NOMO-1 (cell line): ENCODE measurements at regions not wholly inside any gene's neighbourhood (a gene's known extent, or its start where the extent isn't known, plus 50 kb on each side); places are given as distances from the start of the nearest gene placed in this dataset.
"Not testable (repeated sequence)": the region's sequence is repeated elsewhere in the genome, so short reads cannot be mapped to it uniquely, and the experiment has no call there.

Experiments used
- DNase-seq, 2 experiments: peaks; one replicate each; lab custom pipeline; 2025; ENCODE audit not compliant: unreplicated experiment in 2 of 2; lab: John Stamatoyannopoulos, UW

GRCh38 chr6:74534465-74535211, 671.2 kb downstream of the COL12A1 start:
- no peak for DNase-seq

- DNase-seq: no peak
Observed at GRCh38 chr6:74519163-74519562, 686.7 kb downstream of the COL12A1 start.

- DNase-seq: no peak
Observed at GRCh38 chr6:74518035-74518434, 687.8 kb downstream of the COL12A1 start.

- no peak for DNase-seq
Observed at GRCh38 chr6:74510878-74511277, 695.0 kb downstream of the COL12A1 start.

- no peak for DNase-seq
Observed at GRCh38 chr6:74507649-74508048, 698.2 kb downstream of the COL12A1 start.

GRCh38 chr6:74505391-74505790, 700.5 kb downstream of the COL12A1 start:
- DNase-seq: no peak

- DNase-seq: no peak
Observed at GRCh38 chr6:74504941-74505340, 700.9 kb downstream of the COL12A1 start.

- no peak for DNase-seq
Observed at GRCh38 chr6:74492587-74492986, 713.3 kb downstream of the COL12A1 start.

- DNase-seq: no peak
Observed at GRCh38 chr6:74491844-74492374, 713.9 kb downstream of the COL12A1 start.

GRCh38 chr6:74488726-74489125, 717.1 kb downstream of the COL12A1 start:
- DNase-seq: not testable (repeated sequence)

GRCh38 chr6:74482180-74482579, 723.7 kb downstream of the COL12A1 start:
- no peak for DNase-seq

GRCh38 chr6:74480561-74480960, 725.3 kb downstream of the COL12A1 start:
- no peak for DNase-seq

- no peak for DNase-seq
Observed at GRCh38 chr6:74479960-74480359, 725.9 kb downstream of the COL12A1 start.

- no peak for DNase-seq
Observed at GRCh38 chr6:74479420-74479819, 726.4 kb downstream of the COL12A1 start.

GRCh38 chr6:74474046-74474445, 731.8 kb downstream of the COL12A1 start:
- not testable (repeated sequence) for DNase-seq

- DNase-seq: not testable (repeated sequence)
Observed at GRCh38 chr6:74468552-74468951, 737.3 kb downstream of the COL12A1 start.

GRCh38 chr6:74467533-74468215, 738.2 kb downstream of the COL12A1 start:
- no peak for DNase-seq

- no peak for DNase-seq
Observed at GRCh38 chr6:74466572-74466971, 739.3 kb downstream of the COL12A1 start.

GRCh38 chr6:74459260-74459659, 746.6 kb downstream of the COL12A1 start:
- DNase-seq: no peak

- no peak for DNase-seq
Observed at GRCh38 chr6:74458536-74458935, 747.3 kb downstream of the COL12A1 start.

- no peak for DNase-seq
Observed at GRCh38 chr6:74455786-74456185, 750.1 kb downstream of the COL12A1 start.

- DNase-seq: no peak
Observed at GRCh38 chr6:74451953-74452352, 753.9 kb downstream of the COL12A1 start.
